H9 (cell line): ENCODE measurements at regions not wholly inside any gene's neighbourhood (a gene's known extent, or its start where the extent isn't known, plus 50 kb on each side); places are given as distances from the start of the nearest gene placed in this dataset.

ENCODE experiments used
- DNase-seq: peaks from one replicate; pipeline ENCODE4 v3.0.0-alpha.2; 2017
- H2AFZ ChIP-seq: one replicate; pipeline ENCODE4 v1.6.1; 2013; ENCODE audit warnings: mild to moderate bottlenecking, low read length, control low read depth, moderate library complexity
- H2AK5ac ChIP-seq: 2 replicates; pipeline ENCODE4 v1.6.1; 2013; ENCODE audit warnings: low read length, control low read depth, mixed read lengths; ENCODE audit not compliant: insufficient read length
- H2BK120ac ChIP-seq: one replicate; pipeline ENCODE4 v1.6.1; 2013; ENCODE audit warnings: low read depth, mild to moderate bottlenecking, low read length, control low read depth, inconsistent platforms; ENCODE audit not compliant: poor library complexity, severe bottlenecking
- H2BK12ac ChIP-seq: 2 replicates; pipeline ENCODE4 v1.6.1; 2013; ENCODE audit warnings: low read length, control low read depth, mixed read lengths, low read depth; ENCODE audit not compliant: insufficient read length
- H2BK15ac ChIP-seq: 2 replicates; pipeline ENCODE4 v1.6.1; 2013; ENCODE audit warnings: low read depth, low read length, control low read depth
- H2BK20ac ChIP-seq: one replicate; pipeline ENCODE4 v1.6.1; 2013; ENCODE audit warnings: low read depth, mild to moderate bottlenecking, low read length, control low read depth, inconsistent platforms; ENCODE audit not compliant: poor library complexity, severe bottlenecking
- H2BK5ac ChIP-seq: 2 replicates; pipeline ENCODE4 v1.6.1; 2013; ENCODE audit warnings: low read length, control low read depth, mixed read lengths; ENCODE audit not compliant: insufficient read length
- H3K14ac ChIP-seq: 2 replicates; pipeline ENCODE4 v1.6.1; 2013; ENCODE audit warnings: low read length, control low read depth; ENCODE audit not compliant: insufficient read depth
- H3K18ac ChIP-seq: 2 replicates; pipeline ENCODE4 v1.6.1; 2013; ENCODE audit warnings: low read depth, mild to moderate bottlenecking, mixed read lengths, low read length, control low read depth; ENCODE audit not compliant: insufficient read length
- H3K23ac ChIP-seq: 2 replicates; pipeline ENCODE4 v1.6.1; 2013; ENCODE audit warnings: low read length, control low read depth, mixed read lengths, low read depth; ENCODE audit not compliant: insufficient read length
- H3K23me2 ChIP-seq: 2 replicates; pipeline ENCODE4 v1.6.1; 2013; ENCODE audit warnings: low read depth, mild to moderate bottlenecking, mixed read lengths, low read length, control low read depth; ENCODE audit not compliant: insufficient read length, poor library complexity, severe bottlenecking
- H3K27ac ChIP-seq: 2 replicates; pipeline ENCODE4 v1.5.1; 2013; ENCODE audit warnings: low read length, control low read depth, mixed read lengths, low read depth; ENCODE audit not compliant: insufficient read length
- H3K27me3 ChIP-seq: 2 replicates; pipeline ENCODE4 v1.6.1; 2013; ENCODE audit warnings: low read length, control low read depth, inconsistent platforms; ENCODE audit not compliant: insufficient read depth
- H3K4ac ChIP-seq: 2 replicates; pipeline ENCODE4 v1.6.1; 2013; ENCODE audit warnings: low read depth, mild to moderate bottlenecking, control low read depth, inconsistent platforms, low read length, moderate library complexity
- H3K4me1 ChIP-seq: 2 replicates; pipeline ENCODE4 v1.6.1; 2013; ENCODE audit warnings: low read length, control low read depth, inconsistent platforms; ENCODE audit not compliant: insufficient read depth
- H3K4me2 ChIP-seq: 2 replicates; pipeline ENCODE4 v1.6.1; 2013; ENCODE audit warnings: low read length, control low read depth, mixed read lengths; ENCODE audit not compliant: insufficient read length, insufficient read depth
- H3K56ac ChIP-seq: 2 replicates; pipeline ENCODE4 v1.6.1; 2013; ENCODE audit warnings: low read depth, mild to moderate bottlenecking, mixed read lengths, low read length, control low read depth; ENCODE audit not compliant: insufficient read length
- H3K79me1 ChIP-seq: 2 replicates; pipeline ENCODE4 v1.6.1; 2013; ENCODE audit warnings: low read depth, mild to moderate bottlenecking, moderate library complexity, low read length, control low read depth, inconsistent platforms; ENCODE audit not compliant: insufficient read depth, poor library complexity, severe bottlenecking
- H3K79me2 ChIP-seq: 2 replicates; pipeline ENCODE4 v1.6.1; 2013; ENCODE audit warnings: low read length, control low read depth, inconsistent platforms; ENCODE audit not compliant: insufficient read depth
- H3K9ac ChIP-seq: 2 replicates; pipeline ENCODE4 v1.6.1; 2013; ENCODE audit warnings: low read length, control low read depth, mixed read lengths; ENCODE audit not compliant: insufficient read length; ENCODE audit errors: extremely low read depth
- H3K9me3 ChIP-seq: one replicate; pipeline ENCODE4 v1.6.1; 2013; ENCODE audit warnings: low read depth, low read length, inconsistent platforms; ENCODE audit not compliant: control insufficient read depth
- H3T11ph ChIP-seq: one replicate; pipeline ENCODE4 v1.6.1; 2013; ENCODE audit warnings: mild to moderate bottlenecking, low read length, control low read depth, inconsistent platforms
- H4K20me1 ChIP-seq: one replicate; pipeline ENCODE4 v1.6.1; 2013; ENCODE audit not compliant: control insufficient read depth, insufficient read length, insufficient read depth
- H4K5ac ChIP-seq: 2 replicates; pipeline ENCODE4 v1.6.1; 2013; ENCODE audit warnings: low read depth, mild to moderate bottlenecking, mixed read lengths, low read length, control low read depth; ENCODE audit not compliant: insufficient read length
- H4K8ac ChIP-seq: replicated peaks from 2 replicates; pipeline ENCODE4 v1.6.1; 2013; ENCODE audit warnings: low read length, control low read depth, mixed read lengths, low read depth; ENCODE audit not compliant: insufficient read length
- H4K91ac ChIP-seq: 2 replicates; pipeline ENCODE4 v1.6.1; 2013; ENCODE audit warnings: low read depth, mild to moderate bottlenecking, moderate library complexity, mixed read lengths, low read length, control low read depth; ENCODE audit not compliant: insufficient read length
- H3K27ac Mint-ChIP-seq, 3 experiments: 2 replicates in 2 of 3; 3 replicates in 1 of 3; pipeline ENCODE4 v1.8.0; 2020 to 2021; ENCODE audit warnings: mixed read lengths in 3 of 3, mild to moderate bottlenecking in 1 of 3, moderate library complexity in 1 of 3
- H3K27me3 Mint-ChIP-seq: 2 replicates; pipeline ENCODE4 v1.8.0; 2021; ENCODE audit warnings: low read depth, mild to moderate bottlenecking, moderate library complexity, mixed read lengths
- H3K36me3 Mint-ChIP-seq, 3 experiments: 2 replicates in 2 of 3; 3 replicates in 1 of 3; pipeline ENCODE4 v1.8.0; 2020 to 2021; ENCODE audit warnings: low read depth in 3 of 3, mixed read lengths in 3 of 3; ENCODE audit not compliant: insufficient read depth in 1 of 3
- H3K4me1 Mint-ChIP-seq, 2 experiments: 2 replicates each; pipeline ENCODE4 v1.8.0; 2020; ENCODE audit warnings: mixed read lengths in 2 of 2
- H3K4me3 Mint-ChIP-seq, 2 experiments: 2 replicates in 1 of 2; 3 replicates in 1 of 2; pipeline ENCODE4 v1.8.0; 2020 to 2021; ENCODE audit warnings: mild to moderate bottlenecking in 2 of 2, mixed read lengths in 2 of 2, moderate library complexity in 1 of 2
- H3K9me3 Mint-ChIP-seq, 2 experiments: 2 replicates in 1 of 2; 3 replicates in 1 of 2; pipeline ENCODE4 v1.8.0; 2020; ENCODE audit warnings: mild to moderate bottlenecking in 2 of 2, mixed read lengths in 2 of 2, moderate library complexity in 1 of 2
- CTCF ChIP-seq: fragments of 200-600 bp; sonication (generic); conservative IDR thresholded peaks from 3 replicates; pipeline ENCODE4 v1.8.0; 2021; ENCODE audit warnings: antibody characterized with exemption, mild to moderate bottlenecking

- Mint-ChIP-seq H3K36me3 (peaks cover 0 to 10% (median 6%) of the 10 kb centered on the region in 3 experiments; a peak in 5 of 7 replicates), H3K9me3 (peaks cover 4 to 9% of the 10 kb centered on the region in 2 experiments)
- no peak for TF ChIP-seq CTCF
Measured at GRCh38 chr10:61296161-61296560, 157.0 kb downstream of the TMEM26 start.

More at GRCh38 chr10:61296161-61296560, 157.0 kb downstream of the TMEM26 start:
- Histone ChIP-seq H3K4me1 (no peaks in the 10 kb centered on the region; the same call in 1 of the 2 replicates), H3K9me3 (no peaks in the 10 kb centered on the region), H2BK5ac (no peak overlapping the region), H3K27me3 (no peaks in the 10 kb centered on the region), H4K91ac (no peak overlapping the region), H3K18ac (no peak overlapping the region), H3K9ac (no peak overlapping the region), H2BK120ac (no peak overlapping the region), H3K79me2 (no peaks in the 10 kb centered on the region), H2AK5ac (no peak overlapping the region), H2BK20ac (no peak overlapping the region), H4K5ac (no peak overlapping the region), H3K27ac (no peak overlapping the region), H3K56ac (no peak overlapping the region), H3K23ac (no peak overlapping the region), H2BK15ac (no peak overlapping the region), H2BK12ac (no peak overlapping the region), H3K79me1 (no peaks in the 10 kb centered on the region), H4K8ac (no peak overlapping the region), H3K4ac (no peak overlapping the region), H3K14ac (no peak overlapping the region), H3T11ph (no peak overlapping the region), H2AFZ (no peak overlapping the region), H3K4me2 (no peak overlapping the region), H4K20me1 (no peaks in the 10 kb centered on the region), H3K23me2 (no peaks in the 10 kb centered on the region)
- Mint-ChIP-seq H3K27ac (no peak overlapping the region), H3K27me3 (no peaks in the 10 kb centered on the region), H3K4me1 (peaks cover 8 to 19% of the 10 kb centered on the region in 2 experiments), H3K4me3 (no peak overlapping the region)
- DNase-seq = no peak
